Astrocyte (in vitro differentiated cells and primary cell): ENCODE measurements at regions not wholly inside any gene's neighbourhood (a gene's known extent, or its start where the extent isn't known, plus 50 kb on each side); places are given as distances from the start of the nearest gene placed in this dataset.
"Not testable (repeated sequence)": the region's sequence is repeated elsewhere in the genome, so short reads cannot be mapped to it uniquely, and the experiment has no call there.

Source experiments
- CTCF ChIP-seq: IDR thresholded peaks from 2 replicates; pipeline ENCODE4 v1.5.1; 2011; ENCODE audit warnings: low read depth, mild to moderate bottlenecking, inconsistent platforms, low read length, moderate library complexity; ENCODE audit not compliant: insufficient read depth
- EZH2 ChIP-seq: IDR thresholded peaks from 2 replicates; pipeline ENCODE4 v1.6.1; 2012; ENCODE audit warnings: mild to moderate bottlenecking, low read length, inconsistent platforms; ENCODE audit not compliant: insufficient read depth

- TF ChIP-seq CTCF, EZH2: not testable (repeated sequence)
Observed at GRCh38 chr1:219410721-219411120, 202.2 kb downstream of the ZC3H11B start.
